Stimulated activated memory B cell treated with anti-CD40 and anti-IgM and Interleukin-4, amounts not matched to agents 10 μg/mL and 1 μg/mL and 100 μg/mL, for 72 hours (primary cell): ENCODE measurements at regions not wholly inside any gene's neighbourhood (a gene's known extent, or its start where the extent isn't known, plus 50 kb on each side); places are given as distances from the start of the nearest gene placed in this dataset.

Source experiments
- ATAC-seq: fragments of 150-1000 bp; cut with Tn5 transposase; 2 replicates; pipeline ENCODE4 v1.10.0; 2021
- H3K27ac Mint-ChIP-seq: one replicate; pipeline ENCODE4 v1.8.0; 2022; ENCODE audit warnings: mild to moderate bottlenecking, mixed read lengths
- H3K27me3 Mint-ChIP-seq: one replicate; pipeline ENCODE4 v1.8.0; 2022; ENCODE audit warnings: mixed read lengths
- H3K36me3 Mint-ChIP-seq: one replicate; pipeline ENCODE4 v1.8.0; 2022; ENCODE audit warnings: mixed read lengths
- H3K4me1 Mint-ChIP-seq: one replicate; pipeline ENCODE4 v1.8.0; 2022; ENCODE audit warnings: mixed read lengths
- H3K4me3 Mint-ChIP-seq: one replicate; pipeline ENCODE4 v1.8.0; 2022; ENCODE audit warnings: mild to moderate bottlenecking, moderate library complexity, mixed read lengths
- H3K9me3 Mint-ChIP-seq: one replicate; pipeline ENCODE4 v1.8.0; 2022; ENCODE audit warnings: mixed read lengths

- H3K27ac Mint-ChIP-seq, result no peak overlapping the region
- no peak overlapping the region for H3K4me3 Mint-ChIP-seq
- no peaks in the 10 kb centered on the region for H3K4me1 Mint-ChIP-seq
Measured at GRCh38 chr2:173770947-173771678, 194.1 kb downstream of the SP3 start.

GRCh38 chr2:173772205-173772604 is 193.0 kb downstream of the SP3 start:
- no peak for ATAC-seq
- Mint-ChIP-seq H3K27ac (no peak overlapping the region), H3K27me3 (no peaks in the 10 kb centered on the region), H3K4me3 (no peak overlapping the region), H3K9me3 (no peaks in the 10 kb centered on the region), H3K36me3 (no peaks in the 10 kb centered on the region), H3K4me1 (no peaks in the 10 kb centered on the region)

More at GRCh38 chr2:173770947-173771678, 194.1 kb downstream of the SP3 start:
- Mint-ChIP-seq H3K27me3 (no peaks in the 10 kb centered on the region), H3K36me3 (no peaks in the 10 kb centered on the region), H3K9me3 (no peaks in the 10 kb centered on the region)
- no peak for ATAC-seq

GRCh38 chr2:173773076-173773475 is 192.1 kb downstream of the SP3 start:
- H3K4me1 Mint-ChIP-seq, result no peaks in the 10 kb centered on the region
- H3K4me3 Mint-ChIP-seq, result no peak overlapping the region
- H3K27me3 Mint-ChIP-seq, result no peaks in the 10 kb centered on the region
- H3K27ac Mint-ChIP-seq, result no peak overlapping the region
- no peaks in the 10 kb centered on the region for H3K9me3 Mint-ChIP-seq
- ATAC-seq, result no peak
- no peaks in the 10 kb centered on the region for H3K36me3 Mint-ChIP-seq

GRCh38 chr2:173775440-173775839 is 189.7 kb downstream of the SP3 start:
- Mint-ChIP-seq H3K27me3 (no peaks in the 10 kb centered on the region), H3K9me3 (no peaks in the 10 kb centered on the region), H3K4me3 (no peak overlapping the region), H3K36me3 (no peaks in the 10 kb centered on the region), H3K27ac (no peak overlapping the region), H3K4me1 (no peaks in the 10 kb centered on the region)
- ATAC-seq, result no peak

- Mint-ChIP-seq H3K27me3 (peaks cover 44% of the 10 kb centered on the region), H3K36me3 (no peaks in the 10 kb centered on the region), H3K4me3 (no peak overlapping the region), H3K27ac (no peak overlapping the region), H3K4me1 (no peaks in the 10 kb centered on the region), H3K9me3 (no peaks in the 10 kb centered on the region)
- ATAC-seq, result no peak
Measured at GRCh38 chr2:173782681-173783080, 182.5 kb downstream of the SP3 start.

- H3K9me3 Mint-ChIP-seq, result no peaks in the 10 kb centered on the region
- H3K4me1 Mint-ChIP-seq, result no peaks in the 10 kb centered on the region
- H3K27me3 Mint-ChIP-seq, result peaks cover 44% of the 10 kb centered on the region
- H3K27ac Mint-ChIP-seq, result no peak overlapping the region
- H3K36me3 Mint-ChIP-seq, result no peaks in the 10 kb centered on the region
- H3K4me3 Mint-ChIP-seq, result no peak overlapping the region
- no peak for ATAC-seq
Measured at GRCh38 chr2:173783382-173783781, 181.8 kb downstream of the SP3 start.

- Mint-ChIP-seq H3K36me3 (no peaks in the 10 kb centered on the region), H3K27ac (no peak overlapping the region), H3K27me3 (peaks cover 44% of the 10 kb centered on the region), H3K4me3 (no peak overlapping the region), H3K9me3 (no peaks in the 10 kb centered on the region), H3K4me1 (no peaks in the 10 kb centered on the region)
- ATAC-seq, result no peak
Measured at GRCh38 chr2:173785813-173786212, 179.4 kb downstream of the SP3 start.

- ATAC-seq, result no peak
- Mint-ChIP-seq H3K27me3 (peaks cover 26% of the 10 kb centered on the region), H3K4me1 (peaks cover 8% of the 10 kb centered on the region), H3K27ac (no peak overlapping the region), H3K9me3 (no peaks in the 10 kb centered on the region), H3K36me3 (no peaks in the 10 kb centered on the region), H3K4me3 (no peak overlapping the region)
Measured at GRCh38 chr2:173791502-173791901, 173.7 kb downstream of the SP3 start.

- H3K27me3 Mint-ChIP-seq, result peaks cover 26% of the 10 kb centered on the region
- H3K27ac Mint-ChIP-seq, result no peak overlapping the region
- ATAC-seq, result no peak
- H3K9me3 Mint-ChIP-seq, result no peaks in the 10 kb centered on the region
- peaks cover 8% of the 10 kb centered on the region for H3K4me1 Mint-ChIP-seq
- H3K36me3 Mint-ChIP-seq, result no peaks in the 10 kb centered on the region
- no peak overlapping the region for H3K4me3 Mint-ChIP-seq
Measured at GRCh38 chr2:173792166-173792565, 173.0 kb downstream of the SP3 start.

- Mint-ChIP-seq H3K4me3 (no peak overlapping the region), H3K27me3 (peaks cover 26% of the 10 kb centered on the region), H3K27ac (no peak overlapping the region), H3K36me3 (no peaks in the 10 kb centered on the region), H3K9me3 (no peaks in the 10 kb centered on the region), H3K4me1 (peaks cover 8% of the 10 kb centered on the region)
- no peak for ATAC-seq
Measured at GRCh38 chr2:173792741-173793140, 172.4 kb downstream of the SP3 start.

GRCh38 chr2:173793709-173794565 is 171.2 kb downstream of the SP3 start:
- Mint-ChIP-seq H3K4me1 (peaks cover 8% of the 10 kb centered on the region), H3K4me3 (no peak overlapping the region), H3K27me3 (peaks cover 26% of the 10 kb centered on the region), H3K36me3 (no peaks in the 10 kb centered on the region), H3K9me3 (no peaks in the 10 kb centered on the region), H3K27ac (no peak overlapping the region)
- ATAC-seq, result no peak

- H3K4me1 Mint-ChIP-seq, result no peaks in the 10 kb centered on the region
- no peaks in the 10 kb centered on the region for H3K9me3 Mint-ChIP-seq
- ATAC-seq, result no peak
- no peaks in the 10 kb centered on the region for H3K36me3 Mint-ChIP-seq
- H3K27me3 Mint-ChIP-seq, result peaks cover 19% of the 10 kb centered on the region
- no peak overlapping the region for H3K27ac Mint-ChIP-seq
- H3K4me3 Mint-ChIP-seq, result no peak overlapping the region
Measured at GRCh38 chr2:173797586-173798263, 167.4 kb downstream of the SP3 start.

- Mint-ChIP-seq H3K9me3 (no peaks in the 10 kb centered on the region), H3K36me3 (no peaks in the 10 kb centered on the region), H3K4me1 (no peaks in the 10 kb centered on the region), H3K27ac (no peak overlapping the region), H3K4me3 (no peak overlapping the region), H3K27me3 (peaks cover 19% of the 10 kb centered on the region)
- ATAC-seq, result no peak
Measured at GRCh38 chr2:173802518-173802917, 162.7 kb downstream of the SP3 start.

GRCh38 chr2:173803449-173803848 is 161.7 kb downstream of the SP3 start:
- no peak for ATAC-seq
- Mint-ChIP-seq H3K27ac (no peak overlapping the region), H3K4me1 (no peaks in the 10 kb centered on the region), H3K36me3 (no peaks in the 10 kb centered on the region), H3K27me3 (peaks cover 19% of the 10 kb centered on the region), H3K9me3 (peaks cover 3% of the 10 kb centered on the region), H3K4me3 (no peak overlapping the region)

- no peaks in the 10 kb centered on the region for H3K36me3 Mint-ChIP-seq
- H3K4me3 Mint-ChIP-seq, result no peak overlapping the region
- no peak for ATAC-seq
- H3K27me3 Mint-ChIP-seq, result peaks cover 14% of the 10 kb centered on the region
- H3K27ac Mint-ChIP-seq, result no peak overlapping the region
- no peaks in the 10 kb centered on the region for H3K4me1 Mint-ChIP-seq
- peaks cover 3% of the 10 kb centered on the region for H3K9me3 Mint-ChIP-seq
Measured at GRCh38 chr2:173806761-173807160, 158.4 kb downstream of the SP3 start.
